ENCODE measurements at regions not wholly inside any gene's neighbourhood (a gene's known extent, or its start where the extent isn't known, plus 50 kb on each side); places are given as distances from the start of the nearest gene placed in this dataset.

GRCh38 chr3:18246336-18247060 is 178.6 kb downstream of the SATB1 start:
- Mint-ChIP-seq H3K4me1 (ENCODE audit: low read depth) (no peaks in the 10 kb centered on the region), H3K27ac (no peak overlapping the region), H3K9me3 (no peaks in the 10 kb centered on the region), H3K4me3 (no peak overlapping the region), H3K36me3 (ENCODE audit: low read depth) (no peaks in the 10 kb centered on the region), H3K27me3 (no peaks in the 10 kb centered on the region)
- H3K4me3 ChIP-seq (ENCODE audit: low read length) = no peak overlapping the region
- intact Hi-C loops (cut with DNase I, micrococcal nuclease) = no loop called here
- no peak overlapping the region for H3K27ac ChIP-seq (ENCODE audit: low read depth in 1 of 2, low read length in 2 of 2)
- no peaks in the 10 kb centered on the region for H3K4me1 ChIP-seq (ENCODE audit: insufficient read depth, low read length)
- no peaks in the 10 kb centered on the region for H3K27me3 ChIP-seq (ENCODE audit: control insufficient read depth in 1 of 2, insufficient read depth in 2 of 2, low read length in 2 of 2)
- H3K9me3 ChIP-seq (ENCODE audit: control insufficient read depth in 1 of 2, insufficient read depth in 1 of 2, low read length in 2 of 2) = no peaks in the 10 kb centered on the region
- ATAC-seq (ENCODE audit: poor library complexity) (no peak), DNase-seq (no peak)
- H3K36me3 ChIP-seq (ENCODE audit: insufficient read depth, low read length) = no peaks in the 10 kb centered on the region
- CTCF ChIA-PET = no interaction called here
- TF ChIP-seq, protein P1, sequence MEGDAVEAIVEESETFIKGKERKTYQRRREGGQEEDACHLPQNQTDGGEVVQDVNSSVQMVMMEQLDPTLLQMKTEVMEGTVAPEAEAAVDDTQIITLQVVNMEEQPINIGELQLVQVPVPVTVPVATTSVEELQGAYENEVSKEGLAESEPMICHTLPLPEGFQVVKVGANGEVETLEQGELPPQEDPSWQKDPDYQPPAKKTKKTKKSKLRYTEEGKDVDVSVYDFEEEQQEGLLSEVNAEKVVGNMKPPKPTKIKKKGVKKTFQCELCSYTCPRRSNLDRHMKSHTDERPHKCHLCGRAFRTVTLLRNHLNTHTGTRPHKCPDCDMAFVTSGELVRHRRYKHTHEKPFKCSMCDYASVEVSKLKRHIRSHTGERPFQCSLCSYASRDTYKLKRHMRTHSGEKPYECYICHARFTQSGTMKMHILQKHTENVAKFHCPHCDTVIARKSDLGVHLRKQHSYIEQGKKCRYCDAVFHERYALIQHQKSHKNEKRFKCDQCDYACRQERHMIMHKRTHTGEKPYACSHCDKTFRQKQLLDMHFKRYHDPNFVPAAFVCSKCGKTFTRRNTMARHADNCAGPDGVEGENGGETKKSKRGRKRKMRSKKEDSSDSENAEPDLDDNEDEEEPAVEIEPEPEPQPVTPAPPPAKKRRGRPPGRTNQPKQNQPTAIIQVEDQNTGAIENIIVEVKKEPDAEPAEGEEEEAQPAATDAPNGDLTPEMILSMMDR (IDR thresholded peaks at IDR 0.05) = no peak
- POLR2A ChIA-PET = interaction anchor here (0.7 kb wide), 1 partner anchor 41 kb away, joined by 3 read pairs; no protein-coding TSS in a partner anchor

- no peaks in the 10 kb centered on the region for H3K36me3 Mint-ChIP-seq (ENCODE audit: low read depth)
- Histone ChIP-seq H3K4me3 (ENCODE audit: low read length) (no peak overlapping the region), H3K4me1 (ENCODE audit: insufficient read depth, low read length) (no peaks in the 10 kb centered on the region), H3K27me3 (ENCODE audit: control insufficient read depth in 1 of 2, insufficient read depth in 2 of 2, low read length in 2 of 2) (no peaks in the 10 kb centered on the region), H3K9me3 (ENCODE audit: control insufficient read depth in 1 of 2, insufficient read depth in 1 of 2, low read length in 2 of 2) (no peaks in the 10 kb centered on the region), H3K36me3 (ENCODE audit: insufficient read depth, low read length) (no peaks in the 10 kb centered on the region), H3K27ac (ENCODE audit: low read depth in 1 of 2, low read length in 2 of 2) (no peak overlapping the region)
- DNase-seq (no peak), ATAC-seq (ENCODE audit: poor library complexity) (no peak)
- no peaks in the 10 kb centered on the region for H3K4me1 Mint-ChIP-seq (ENCODE audit: low read depth)
- ChIA-PET POLR2A (no interaction called here), CTCF (no interaction called here)
- no peak overlapping the region for H3K27ac Mint-ChIP-seq
- H3K4me3 Mint-ChIP-seq = no peak overlapping the region
- intact Hi-C loops (cut with DNase I, micrococcal nuclease) = no loop called here
- H3K27me3 Mint-ChIP-seq = no peaks in the 10 kb centered on the region
- no peaks in the 10 kb centered on the region for H3K9me3 Mint-ChIP-seq
- TF ChIP-seq, protein P1 (IDR thresholded peaks at IDR 0.05) = no peak
Measured at GRCh38 chr3:18245721-18246120, 179.4 kb downstream of the SATB1 start.

DNA sequence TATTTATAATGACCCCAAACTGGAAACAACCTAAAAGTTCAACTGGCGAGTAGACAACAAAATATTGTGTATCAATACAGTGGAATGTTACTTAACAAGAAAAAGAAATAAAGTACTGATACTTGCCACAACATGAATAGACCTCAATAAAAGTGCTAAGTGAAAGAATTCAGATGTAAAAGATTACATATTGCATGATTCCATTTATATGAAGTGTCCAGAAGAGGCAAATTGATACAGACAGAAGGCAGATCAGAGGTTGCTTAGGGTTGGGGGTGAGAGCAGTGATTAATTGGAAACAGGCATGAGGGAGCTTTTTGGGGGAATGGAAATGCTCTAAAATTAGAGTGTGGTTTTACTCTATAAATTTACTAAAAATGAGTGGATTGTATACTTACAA is 183.3 kb downstream of the SATB1 start:
- no peak overlapping the region for H3K27ac ChIP-seq (ENCODE audit: low read depth in 1 of 2, low read length in 2 of 2)
- DNase-seq (no peak), ATAC-seq (ENCODE audit: poor library complexity) (no peak)
- H3K9me3 ChIP-seq (ENCODE audit: control insufficient read depth in 1 of 2, insufficient read depth in 1 of 2, low read length in 2 of 2) = no peaks in the 10 kb centered on the region
- intact Hi-C loops (cut with DNase I, micrococcal nuclease) = no loop called here
- no peaks in the 10 kb centered on the region for H3K4me1 Mint-ChIP-seq (ENCODE audit: low read depth)
- no peaks in the 10 kb centered on the region for H3K36me3 ChIP-seq (ENCODE audit: insufficient read depth, low read length)
- H3K27me3 Mint-ChIP-seq = peaks cover 7% of the 10 kb centered on the region
- H3K9me3 Mint-ChIP-seq = no peaks in the 10 kb centered on the region
- ChIA-PET CTCF (interaction anchor here (0.6 kb wide), 1 partner anchor 205 kb away, joined by 3 read pairs; no protein-coding TSS in a partner anchor), POLR2A (no interaction called here)
- no peaks in the 10 kb centered on the region for H3K27me3 ChIP-seq (ENCODE audit: control insufficient read depth in 1 of 2, insufficient read depth in 2 of 2, low read length in 2 of 2)
- TF ChIP-seq, protein P1 (IDR thresholded peaks at IDR 0.05) = no peak
- H3K4me3 Mint-ChIP-seq = no peak overlapping the region
- H3K4me3 ChIP-seq (ENCODE audit: low read length) = no peak overlapping the region
- H3K4me1 ChIP-seq (ENCODE audit: insufficient read depth, low read length) = no peaks in the 10 kb centered on the region
- no peaks in the 10 kb centered on the region for H3K36me3 Mint-ChIP-seq (ENCODE audit: low read depth)
- no peak overlapping the region for H3K27ac Mint-ChIP-seq
